NCI-H774 (cell line): ENCODE measurements at regions not wholly inside any gene's neighbourhood (a gene's known extent, or its start where the extent isn't known, plus 50 kb on each side); places are given as distances from the start of the nearest gene placed in this dataset.

Experiments
- DNase-seq: peaks from one replicate; lab custom pipeline; 2025; lab: John Stamatoyannopoulos, UW

DNA sequence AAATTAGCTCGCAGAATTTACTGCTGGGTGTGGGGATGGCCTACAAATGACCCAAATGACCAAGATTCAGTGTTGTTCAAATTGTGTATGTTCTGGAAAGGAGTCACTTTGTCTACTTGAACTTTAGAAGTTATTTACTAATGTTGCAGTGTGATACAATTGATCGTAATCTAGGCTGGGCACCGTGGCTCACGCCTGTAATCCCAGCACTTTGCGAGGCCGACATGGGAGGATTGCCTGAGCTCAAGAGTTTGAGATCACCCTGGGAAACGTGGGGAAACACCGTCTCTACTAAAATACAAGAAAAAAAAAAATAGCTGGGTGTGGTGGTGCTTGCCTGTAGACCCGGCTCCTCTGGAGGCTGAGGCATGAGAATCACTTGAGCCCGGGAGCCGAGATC, 57.6 kb upstream of the TMPRSS2 start:
- no peak for DNase-seq

DNA sequence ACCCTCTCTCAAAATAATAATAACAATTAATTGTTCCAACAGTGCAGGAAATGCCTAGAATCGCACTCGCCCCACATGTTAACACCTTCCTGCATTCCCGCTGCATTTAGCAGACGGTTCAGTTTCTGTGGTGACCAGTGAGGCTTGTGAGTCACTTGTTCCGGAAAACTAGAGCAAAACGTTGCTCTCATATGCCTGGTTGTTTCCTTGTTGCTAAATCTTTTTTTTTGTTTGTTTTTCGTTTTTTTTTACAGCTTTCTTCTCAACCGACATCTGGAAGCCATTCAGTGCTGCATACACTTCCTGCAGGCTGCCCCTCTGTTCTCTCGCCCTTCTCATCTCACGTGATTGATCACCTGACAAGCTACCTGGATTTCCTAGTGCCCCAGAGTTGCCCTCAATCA, 56.9 kb upstream of the TMPRSS2 start:
- no peak for DNase-seq

DNA sequence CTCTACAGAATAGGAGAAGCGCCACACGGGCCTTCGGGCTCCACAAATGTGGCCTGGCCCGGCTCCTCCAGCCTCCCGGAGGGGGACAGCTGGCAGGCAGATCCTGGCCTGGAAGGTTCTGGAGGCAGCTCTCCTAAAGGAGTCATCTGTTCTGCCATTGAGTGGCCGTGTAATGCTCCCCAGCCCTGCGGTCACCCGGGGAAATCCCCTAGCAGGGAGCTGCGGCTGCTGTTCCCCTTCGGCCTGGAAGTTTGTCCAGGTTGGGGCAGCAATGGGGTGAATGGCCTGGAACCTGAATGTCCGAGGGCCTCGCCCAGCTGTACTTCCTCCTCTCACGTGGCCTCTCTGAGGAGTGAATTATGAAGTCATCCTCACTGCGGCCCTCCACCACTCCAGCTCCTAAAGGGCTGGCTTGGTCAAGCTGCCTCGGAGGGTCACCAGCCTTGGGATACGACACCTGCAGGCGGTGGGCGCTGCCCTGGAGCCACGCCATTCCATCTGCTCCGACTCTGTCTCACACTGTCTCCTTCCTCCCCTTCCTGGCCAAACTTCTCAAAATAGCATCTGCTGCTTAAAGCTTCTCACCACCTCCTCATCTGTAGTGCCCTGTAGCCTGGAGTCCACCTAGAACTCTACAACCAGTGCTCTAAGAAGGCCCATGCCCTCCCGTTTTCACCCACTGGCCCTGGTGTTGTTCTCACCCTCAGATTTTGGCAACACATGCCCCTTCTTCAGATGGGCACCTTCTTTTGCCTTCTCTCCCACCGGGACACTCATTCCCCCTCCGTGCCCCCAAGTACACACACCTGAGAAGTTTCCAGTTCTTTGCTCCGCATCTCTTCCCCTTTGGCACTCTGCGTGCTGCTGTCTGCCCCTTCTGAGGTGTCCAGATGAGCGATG, 54.4 kb upstream of the TMPRSS2 start:
- DNase-seq, result no peak

DNA sequence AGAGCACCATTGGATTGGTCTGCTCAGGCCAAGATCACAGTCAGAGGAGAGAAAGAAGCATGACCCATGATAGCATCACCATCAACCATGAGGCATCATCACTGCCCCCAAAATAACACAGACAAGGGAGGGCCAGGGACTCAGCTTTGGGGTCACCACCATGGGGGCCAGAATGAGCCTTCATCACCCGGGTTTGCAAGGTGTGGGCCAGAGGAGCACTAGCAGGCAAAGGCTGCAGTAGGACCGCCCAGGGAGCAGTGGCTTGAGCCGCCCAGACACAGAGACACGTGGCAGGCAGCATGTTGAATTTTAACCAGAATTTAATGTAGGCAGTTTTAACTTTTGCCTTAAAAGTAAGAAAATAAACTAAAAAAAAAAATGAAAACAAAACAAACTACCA, 53.7 kb upstream of the TMPRSS2 start:
- DNase-seq, result no peak

DNA sequence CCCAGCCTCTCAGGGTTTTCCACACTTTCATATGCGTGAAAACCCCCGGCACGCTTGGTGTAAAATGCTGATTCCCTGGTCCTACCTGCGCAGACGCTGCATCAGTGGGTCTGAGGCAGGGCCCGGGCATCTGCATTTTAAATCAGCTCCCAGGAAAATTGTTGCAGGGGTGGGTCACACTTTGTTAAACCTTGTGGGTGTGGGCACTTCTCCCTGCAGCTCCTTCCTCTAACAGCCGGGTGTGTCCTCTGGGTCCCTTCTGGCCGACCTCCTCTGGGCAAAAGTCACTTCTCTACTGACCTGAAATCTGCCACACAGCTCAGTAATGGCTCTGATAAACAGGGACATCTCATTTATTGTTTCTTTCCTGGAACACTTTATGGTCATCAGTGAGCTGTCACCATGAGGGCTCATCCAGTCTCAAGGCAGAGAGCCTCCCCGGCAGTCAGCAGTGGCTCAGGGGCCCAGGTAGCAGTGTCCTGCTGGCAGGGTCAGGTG, 52.8 kb upstream of the TMPRSS2 start:
- no peak for DNase-seq

DNA sequence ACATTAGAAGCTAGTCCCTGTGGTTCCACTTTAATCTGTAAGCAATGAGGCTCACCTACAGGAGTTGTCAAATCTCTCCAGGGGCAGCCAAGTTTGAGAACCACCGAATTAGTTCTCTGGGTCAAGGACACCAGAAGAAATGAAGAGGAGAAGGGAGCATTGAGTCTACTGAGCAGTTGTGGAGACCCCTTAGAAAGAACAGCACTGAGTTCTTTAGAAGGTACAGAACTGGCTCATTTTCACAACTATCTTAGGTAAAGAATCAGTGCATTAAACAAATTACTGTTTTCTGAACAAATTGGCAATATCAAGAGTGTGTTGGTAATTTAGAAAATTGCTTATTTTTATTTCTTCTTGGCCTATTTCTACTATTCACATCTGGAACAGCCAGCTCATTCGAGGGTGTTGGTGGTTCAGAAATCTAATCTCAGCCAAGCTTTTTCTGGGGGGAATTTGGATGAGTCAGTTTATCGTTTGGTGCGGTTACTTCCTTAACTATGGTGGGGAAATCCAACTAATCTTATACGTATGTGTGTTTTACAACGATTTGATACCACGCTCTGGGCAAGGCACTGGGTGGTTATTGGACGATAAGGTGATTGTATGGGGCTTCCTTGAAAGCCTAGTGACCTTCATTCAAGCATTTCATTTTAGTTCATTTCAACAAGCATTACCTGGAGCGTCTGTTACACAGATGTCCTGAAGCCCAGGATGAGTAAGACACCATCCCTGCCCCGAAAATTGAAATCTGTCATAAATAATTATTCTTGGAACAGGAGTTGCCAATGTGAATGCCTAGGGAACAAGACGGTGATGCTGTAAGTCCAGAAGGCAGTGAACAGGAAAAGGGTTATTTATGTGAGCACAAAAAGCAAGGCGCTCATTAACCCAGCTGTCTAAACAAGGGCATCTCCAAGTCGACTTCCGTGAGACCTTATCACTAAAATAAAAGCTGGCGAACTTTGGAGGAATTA, 52.0 kb upstream of the TMPRSS2 start:
- DNase-seq, result no peak

DNA sequence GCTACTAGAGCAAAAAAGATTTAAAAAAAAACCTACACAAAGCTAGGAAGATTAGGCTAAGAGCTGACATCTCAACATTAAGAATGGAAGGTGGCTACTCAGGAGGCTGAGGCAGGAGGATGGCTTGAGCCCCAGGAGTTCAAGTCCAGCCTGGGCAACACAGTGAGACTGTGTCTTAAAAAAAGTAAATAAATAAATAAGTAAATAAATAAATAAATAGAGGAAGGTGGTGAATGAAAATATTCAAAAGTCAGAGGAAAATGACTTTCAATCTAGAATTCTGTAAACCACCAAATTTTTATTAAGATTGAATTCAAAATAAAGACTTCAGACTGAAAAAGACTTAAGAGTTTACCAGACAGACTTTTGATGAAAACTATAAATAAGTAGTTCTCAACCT, 50.9 kb upstream of the TMPRSS2 start:
- no peak for DNase-seq

DNA sequence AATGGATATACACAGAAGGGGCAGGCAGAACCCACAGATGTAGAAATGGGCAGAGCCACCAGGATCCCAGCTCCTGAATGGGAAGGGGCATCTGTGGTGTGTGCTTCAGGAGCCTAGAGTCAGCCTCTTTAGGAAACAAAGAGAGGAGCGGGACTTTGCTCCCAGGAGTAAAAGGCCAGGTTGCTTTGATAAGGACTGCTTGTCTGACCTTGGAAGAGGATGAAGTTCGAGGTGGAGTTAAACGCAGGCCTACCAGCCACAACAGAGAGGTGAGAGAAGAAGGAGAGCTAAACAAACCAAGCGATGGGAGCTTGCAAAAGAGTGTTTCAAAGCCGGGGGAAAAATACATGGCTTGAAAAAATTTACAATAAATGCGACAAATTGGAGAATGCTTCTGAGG, 49.9 kb upstream of the TMPRSS2 start:
- no peak for DNase-seq
